HL-60 (cell line): ENCODE measurements at regions not wholly inside any gene's neighbourhood (a gene's known extent, or its start where the extent isn't known, plus 50 kb on each side); places are given as distances from the start of the nearest gene placed in this dataset.

ENCODE experiments used
- DNase-seq, 2 experiments: peaks; one replicate each; pipeline ENCODE4 v3.0.0-alpha.2; 2010 to 2020; ENCODE audit warnings: low read depth in 1 of 2, low spot score in 1 of 2
- H3K27ac ChIP-seq: fragments of 250-450 bp; sonication (Bioruptor Pico); replicated peaks from 2 replicates; pipeline ENCODE4 v1.5.1; 2020; ENCODE audit warnings: mild to moderate bottlenecking, moderate library complexity
- H3K27me3 ChIP-seq: fragments of 250-450 bp; sonication (Bioruptor Pico); 2 replicates; pipeline ENCODE4 v1.5.1; 2021; ENCODE audit warnings: mild to moderate bottlenecking, moderate library complexity; ENCODE audit not compliant: insufficient read depth, poor library complexity, severe bottlenecking
- H3K4me3 ChIP-seq: replicated peaks from 2 replicates; pipeline ENCODE4 v1.5.1; 2011; ENCODE audit warnings: mild to moderate bottlenecking, control low read depth, low read length; ENCODE audit not compliant: insufficient read depth
- GABPA ChIP-seq: IDR thresholded peaks from 2 replicates; pipeline ENCODE4 v1.6.1; 2012; ENCODE audit warnings: low read depth
- POLR2AphosphoS5 ChIP-seq: IDR thresholded peaks from 2 replicates; pipeline ENCODE4 v1.6.1; 2012; ENCODE audit warnings: low read depth
- REST ChIP-seq: IDR thresholded peaks from 2 replicates; pipeline ENCODE4 v1.6.1; 2012; ENCODE audit warnings: low read depth; ENCODE audit not compliant: insufficient replicate concordance
- SPI1 ChIP-seq: IDR thresholded peaks from 2 replicates; pipeline ENCODE4 v1.6.1; 2012; ENCODE audit warnings: low read depth, mild to moderate bottlenecking, borderline replicate concordance
- TF ChIP-seq, protein P1 (sequence below): IDR thresholded peaks from one replicate; pipeline ENCODE4 v1.5.1; 2011; ENCODE audit warnings: low read length, control low read depth, inconsistent platforms; ENCODE audit not compliant: insufficient read depth

DNA sequence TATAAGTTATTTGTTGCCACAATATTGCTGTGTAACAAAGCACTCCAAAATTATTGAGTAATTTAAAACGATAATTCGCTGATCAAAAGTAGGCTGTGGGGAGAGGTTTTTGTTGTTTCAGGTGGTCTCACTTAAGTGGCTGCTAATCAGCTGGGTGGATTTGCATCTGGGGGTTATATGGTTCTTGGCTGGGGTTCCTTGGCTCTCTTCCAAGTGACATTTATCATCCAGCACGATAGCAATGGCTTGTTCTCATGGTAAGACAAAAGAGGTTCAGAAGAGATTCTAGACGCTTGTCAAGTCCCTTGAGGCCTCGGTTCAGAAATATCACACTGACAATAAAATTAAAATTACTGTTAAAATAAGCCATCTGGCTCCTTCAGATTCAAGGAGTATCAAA is 1648.8 kb downstream of the GRIK2 start:
- no peak overlapping the region for H3K27ac ChIP-seq
- no peaks in the 10 kb centered on the region for H3K27me3 ChIP-seq
- no peak overlapping the region for H3K4me3 ChIP-seq
- no peak for DNase-seq
- TF ChIP-seq, protein P1, sequence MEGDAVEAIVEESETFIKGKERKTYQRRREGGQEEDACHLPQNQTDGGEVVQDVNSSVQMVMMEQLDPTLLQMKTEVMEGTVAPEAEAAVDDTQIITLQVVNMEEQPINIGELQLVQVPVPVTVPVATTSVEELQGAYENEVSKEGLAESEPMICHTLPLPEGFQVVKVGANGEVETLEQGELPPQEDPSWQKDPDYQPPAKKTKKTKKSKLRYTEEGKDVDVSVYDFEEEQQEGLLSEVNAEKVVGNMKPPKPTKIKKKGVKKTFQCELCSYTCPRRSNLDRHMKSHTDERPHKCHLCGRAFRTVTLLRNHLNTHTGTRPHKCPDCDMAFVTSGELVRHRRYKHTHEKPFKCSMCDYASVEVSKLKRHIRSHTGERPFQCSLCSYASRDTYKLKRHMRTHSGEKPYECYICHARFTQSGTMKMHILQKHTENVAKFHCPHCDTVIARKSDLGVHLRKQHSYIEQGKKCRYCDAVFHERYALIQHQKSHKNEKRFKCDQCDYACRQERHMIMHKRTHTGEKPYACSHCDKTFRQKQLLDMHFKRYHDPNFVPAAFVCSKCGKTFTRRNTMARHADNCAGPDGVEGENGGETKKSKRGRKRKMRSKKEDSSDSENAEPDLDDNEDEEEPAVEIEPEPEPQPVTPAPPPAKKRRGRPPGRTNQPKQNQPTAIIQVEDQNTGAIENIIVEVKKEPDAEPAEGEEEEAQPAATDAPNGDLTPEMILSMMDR, result no peak
- TF ChIP-seq REST, result no peak
- no peak for TF ChIP-seq POLR2AphosphoS5
- no peak for TF ChIP-seq GABPA

DNA sequence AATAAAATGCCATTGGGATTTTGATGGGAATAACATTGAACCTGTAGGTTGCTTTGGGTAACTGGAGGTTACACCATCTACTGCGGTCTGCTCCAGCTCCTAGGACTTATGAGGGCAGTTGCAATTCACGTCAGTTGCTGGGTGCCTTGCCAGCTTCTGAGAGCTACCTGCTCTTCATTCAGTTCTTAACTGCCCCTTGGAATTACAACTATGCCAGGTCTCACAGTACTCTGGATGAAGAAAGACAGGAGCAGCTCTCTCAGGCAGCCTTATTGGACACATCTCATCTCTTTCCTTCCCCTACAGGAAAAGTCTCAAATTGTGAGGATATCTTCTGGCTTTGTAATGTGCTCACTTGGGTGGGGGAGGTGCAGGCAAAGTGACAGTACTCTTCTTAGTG is 1643.3 kb downstream of the GRIK2 start:
- Histone ChIP-seq H3K4me3 (no peak overlapping the region), H3K27me3 (no peaks in the 10 kb centered on the region), H3K27ac (no peak overlapping the region)
- TF ChIP-seq SPI1 (no peak), REST (no peak), GABPA (no peak), POLR2AphosphoS5 (no peak)
- TF ChIP-seq, protein P1, result no peak
- DNase-seq, result no peak

- H3K27me3 ChIP-seq, result no peaks in the 10 kb centered on the region
- no peak overlapping the region for H3K4me3 ChIP-seq
- TF ChIP-seq, protein P1, result no peak
- no peak for TF ChIP-seq POLR2AphosphoS5
- TF ChIP-seq SPI1, result no peak
- H3K27ac ChIP-seq, result no peak overlapping the region
- DNase-seq, result no peak
Observed at GRCh38 chr6:103027271-103027931, 1633.9 kb downstream of the GRIK2 start.

GRCh38 chr6:103018426-103018825 is 1624.9 kb downstream of the GRIK2 start:
- TF ChIP-seq SPI1, result no peak

More at GRCh38 chr6:103018426-103018825, 1624.9 kb downstream of the GRIK2 start:
- DNase-seq, result no peak
- H3K27me3 ChIP-seq, result no peaks in the 10 kb centered on the region
- no peak overlapping the region for H3K27ac ChIP-seq
- H3K4me3 ChIP-seq, result no peak overlapping the region
